GM18499 (cell line): ENCODE measurements at regions not wholly inside any gene's neighbourhood (a gene's known extent, or its start where the extent isn't known, plus 50 kb on each side); places are given as distances from the start of the nearest gene placed in this dataset.
"Not testable (repeated sequence)": the region's sequence is repeated elsewhere in the genome, so short reads cannot be mapped to it uniquely, and the experiment has no call there.

Source experiments
- ATAC-seq: cut with Tn5 transposase; IDR thresholded peaks from one replicate; pipeline ENCODE4 v1.9.1; 2021; ENCODE audit warnings: moderate number of reproducible peaks; ENCODE audit not compliant: insufficient read depth, unreplicated experiment

DNA sequence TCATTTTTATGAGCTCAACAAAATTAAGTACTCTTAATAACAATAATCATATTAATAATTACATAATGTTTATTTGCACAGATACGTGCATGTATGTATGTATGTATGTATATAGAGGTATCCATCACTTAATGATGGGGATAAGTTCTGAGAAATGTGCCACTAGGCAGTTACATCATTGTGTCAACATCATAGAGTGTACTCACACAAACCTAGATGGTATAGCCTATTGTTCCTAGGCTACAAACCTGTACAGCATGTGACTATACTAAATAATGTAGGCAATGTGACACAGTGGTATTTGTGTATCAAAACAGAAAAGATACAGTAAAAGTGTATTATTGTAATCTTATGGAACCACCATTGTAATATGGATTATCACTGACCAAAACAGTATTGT is 874.7 kb upstream of the GBE1 start:
- no peak for ATAC-seq

DNA sequence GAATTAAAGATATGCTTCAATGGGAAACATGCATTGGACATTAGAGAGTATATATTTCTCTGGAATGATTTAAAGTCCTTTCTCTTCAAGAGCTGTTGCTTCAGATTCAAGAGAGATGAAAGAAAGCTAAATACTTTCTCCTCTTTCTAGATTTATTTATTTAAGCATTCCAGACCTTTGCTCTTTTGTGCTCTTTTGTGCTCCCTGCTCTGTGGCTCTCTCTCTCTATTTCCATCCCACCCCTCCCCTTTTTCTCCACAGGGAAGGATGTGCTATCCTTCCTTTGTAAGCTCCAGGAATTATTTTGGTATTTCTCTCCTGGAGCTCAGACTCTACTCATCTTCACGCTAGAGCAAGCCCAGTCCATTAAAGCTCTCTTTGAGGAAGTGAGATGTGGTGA is 871.9 kb upstream of the GBE1 start:
- ATAC-seq: no peak

DNA sequence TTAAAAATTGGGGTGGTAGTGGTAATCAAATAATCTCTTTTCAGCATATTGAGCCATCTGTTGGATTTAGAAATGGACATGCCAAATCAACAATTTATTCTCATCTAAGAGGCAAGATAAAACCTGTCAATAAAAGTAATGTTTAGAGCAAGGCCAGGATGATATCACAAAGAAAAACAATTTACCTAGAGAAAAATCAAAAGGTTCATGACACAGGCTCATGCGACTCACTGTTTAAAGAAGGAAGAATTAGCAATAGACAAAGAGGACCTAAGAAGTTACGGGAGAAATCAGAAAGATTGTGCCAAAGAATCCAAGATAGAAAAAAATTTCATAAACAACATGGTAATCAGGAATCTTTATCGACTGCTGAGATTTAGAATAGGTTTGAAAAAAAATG is 868.5 kb upstream of the GBE1 start:
- no peak for ATAC-seq

DNA sequence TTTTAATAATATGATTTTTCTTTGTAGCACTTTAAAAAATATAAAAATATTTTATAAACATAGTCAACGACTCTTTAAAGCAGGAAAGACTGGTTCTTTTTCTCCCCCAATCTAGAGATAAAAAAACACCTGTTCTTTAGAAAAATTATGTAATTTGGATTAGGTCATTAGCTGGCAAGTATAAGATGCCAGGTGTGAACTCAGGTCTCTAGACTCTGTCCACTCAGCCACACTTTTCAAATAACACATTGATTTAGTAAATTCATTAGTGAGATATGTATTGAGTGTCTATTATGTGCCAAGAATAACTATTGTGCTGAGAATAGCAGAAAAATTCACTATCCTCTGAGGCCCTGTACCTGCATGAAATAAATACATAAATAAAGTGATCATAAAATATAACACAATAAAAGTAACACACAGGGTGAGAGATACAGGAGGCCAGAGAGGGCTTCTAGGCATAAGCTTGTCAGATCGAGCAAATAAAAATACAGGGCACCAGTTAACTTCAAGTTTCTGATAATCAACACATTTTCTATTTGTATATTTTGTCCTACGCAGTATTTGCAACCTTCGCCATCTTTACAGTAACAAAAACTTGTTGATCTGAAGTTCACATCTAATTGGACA is 867.1 kb upstream of the GBE1 start:
- no peak for ATAC-seq

DNA sequence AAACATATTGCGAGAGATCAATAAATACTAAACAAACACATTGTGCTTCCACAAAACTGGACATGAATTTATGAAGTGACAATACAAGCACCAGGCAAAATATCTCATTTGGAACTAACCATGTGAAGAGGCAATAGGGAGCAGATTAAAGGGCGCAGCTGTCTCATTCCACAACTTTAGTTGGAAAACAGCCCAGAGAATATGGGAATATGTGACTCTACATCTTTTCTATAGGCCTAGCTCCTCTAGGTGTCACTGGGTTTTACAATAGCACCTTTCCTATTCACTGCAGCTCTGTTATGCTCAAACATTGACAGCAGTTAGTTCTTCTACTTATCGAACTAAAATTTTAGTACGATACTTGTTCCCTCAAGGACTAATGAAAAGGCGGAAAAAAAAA is 866.3 kb upstream of the GBE1 start:
- ATAC-seq: no peak

DNA sequence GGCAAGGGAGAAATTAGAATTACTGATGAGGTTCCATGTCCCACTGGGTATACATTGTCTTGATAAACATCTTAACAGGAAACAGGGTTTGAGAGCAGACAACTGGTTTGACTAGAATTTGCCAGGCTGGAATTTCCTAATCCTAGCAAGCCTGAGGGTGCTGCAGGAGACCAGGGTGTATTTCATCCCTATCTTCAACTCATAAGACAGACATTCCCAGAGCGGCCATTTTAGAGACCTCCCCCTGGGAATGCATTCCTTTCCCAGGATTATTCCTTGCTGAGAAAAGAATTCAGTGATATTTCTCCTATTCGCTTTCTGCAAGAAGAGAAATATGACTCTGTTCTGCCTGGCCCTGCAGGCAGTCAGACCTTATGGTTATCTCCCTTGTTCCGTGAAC is 859.3 kb upstream of the GBE1 start:
- not testable (repeated sequence) for ATAC-seq

DNA sequence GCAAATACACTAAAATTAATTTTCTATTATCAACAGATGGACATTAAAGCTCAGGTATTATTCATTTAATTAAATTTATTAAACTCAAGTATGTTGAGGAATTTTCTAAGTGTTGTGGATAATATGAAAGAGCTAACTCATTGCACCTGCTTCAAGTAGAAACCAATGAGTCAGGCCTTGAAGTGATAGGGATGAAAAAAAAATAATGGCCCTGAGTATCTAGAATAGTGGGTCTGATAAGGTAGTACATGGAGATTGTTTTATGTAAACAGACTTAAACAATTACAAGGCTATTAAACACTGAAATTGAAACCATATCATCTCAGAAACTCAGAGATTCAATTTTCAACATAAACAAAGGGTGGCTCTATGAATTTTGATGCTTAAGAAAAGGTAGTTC is 857.1 kb upstream of the GBE1 start:
- no peak for ATAC-seq

DNA sequence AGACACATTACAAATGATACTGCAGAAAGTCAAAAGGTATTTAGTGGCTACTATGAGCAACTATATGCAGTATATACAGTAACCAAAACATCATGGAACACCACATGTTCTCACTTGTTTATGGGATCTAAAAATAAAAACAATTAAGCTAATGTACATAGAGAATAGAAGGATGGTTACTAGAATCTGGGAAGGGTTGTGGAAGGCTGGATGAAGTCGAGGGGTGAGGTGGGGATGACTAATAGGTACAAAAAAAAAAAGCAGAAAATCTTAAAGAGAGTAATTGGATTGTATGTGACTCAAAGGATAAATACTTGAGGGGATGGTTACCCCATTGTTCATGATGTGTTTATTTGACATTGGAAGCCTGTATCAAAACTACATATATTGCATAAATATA is 848.8 kb upstream of the GBE1 start:
- ATAC-seq: no peak

DNA sequence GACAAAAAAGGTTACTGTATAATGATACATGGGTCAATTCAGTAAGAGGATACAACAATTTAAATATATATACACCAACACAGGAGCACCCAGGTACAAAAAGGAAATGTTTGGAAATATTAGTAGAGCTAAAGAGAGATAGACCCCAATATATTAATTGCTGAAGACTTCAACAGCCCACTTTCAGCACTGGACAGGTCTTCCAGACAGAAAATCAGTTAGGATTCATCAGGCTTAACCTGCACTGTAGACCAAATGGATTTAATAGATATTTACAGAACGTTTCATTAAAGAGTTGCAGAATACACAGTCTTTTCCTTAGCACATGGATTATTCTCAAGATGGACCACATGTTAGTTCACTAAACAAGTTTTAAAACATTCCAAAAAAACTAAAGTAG is 845.9 kb upstream of the GBE1 start:
- ATAC-seq: no peak

DNA sequence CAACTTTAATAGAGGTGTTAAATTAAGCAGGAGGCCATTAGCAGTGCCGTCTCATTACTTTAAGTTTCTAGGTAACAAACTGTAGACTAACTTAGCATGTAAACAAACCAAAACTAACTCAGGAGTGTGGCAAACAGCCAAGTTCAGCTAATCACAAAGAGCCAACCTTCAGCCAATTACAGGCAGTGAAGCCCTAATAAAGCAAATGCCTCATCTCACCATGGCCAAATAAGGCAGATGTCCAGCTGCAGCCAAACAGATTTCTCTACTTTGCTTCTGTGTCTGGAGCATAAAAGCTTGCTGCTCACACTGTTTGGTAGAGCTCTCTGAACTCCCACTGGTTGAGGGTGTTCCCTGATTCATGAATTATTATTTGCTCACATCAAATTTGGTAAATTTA is 835.4 kb upstream of the GBE1 start:
- no peak for ATAC-seq

DNA sequence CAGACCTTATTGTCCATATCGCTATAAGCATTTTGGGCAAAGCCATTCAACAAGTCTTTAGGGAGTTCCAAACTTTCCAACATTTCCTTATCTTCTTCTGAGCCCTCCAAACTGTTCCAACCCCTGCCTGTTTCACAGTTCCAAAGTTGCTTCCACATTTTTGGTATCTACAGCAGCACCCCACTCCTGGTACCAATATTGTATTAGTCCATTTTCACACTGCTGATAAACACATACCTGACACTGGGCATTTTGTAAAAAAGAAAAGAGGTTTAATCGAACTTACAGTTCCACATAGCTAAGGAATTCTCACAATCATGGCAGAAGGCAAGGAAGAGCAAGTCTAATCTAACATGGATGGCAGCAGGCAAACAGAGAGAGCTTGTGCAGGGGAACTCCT is 834.1 kb upstream of the GBE1 start:
- no peak for ATAC-seq

DNA sequence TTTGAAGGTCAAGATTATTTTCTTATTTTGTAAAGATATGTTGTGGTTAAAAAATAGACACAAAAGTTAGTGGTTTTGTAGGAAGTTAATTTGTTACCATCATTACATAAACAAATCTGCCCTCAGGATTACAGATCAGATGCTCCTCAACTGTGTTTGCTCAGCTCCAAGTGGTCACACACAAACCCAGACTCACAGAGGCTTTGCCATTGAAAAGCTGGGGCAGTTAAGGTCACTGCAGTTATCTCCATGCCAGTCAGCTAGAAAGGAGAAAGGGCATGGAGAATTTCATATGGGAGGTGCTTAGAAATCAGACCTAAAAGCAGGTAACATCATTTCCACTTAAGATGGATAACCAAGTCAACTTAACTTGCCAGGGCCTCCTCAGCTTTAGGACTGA is 825.7 kb upstream of the GBE1 start:
- no peak for ATAC-seq

DNA sequence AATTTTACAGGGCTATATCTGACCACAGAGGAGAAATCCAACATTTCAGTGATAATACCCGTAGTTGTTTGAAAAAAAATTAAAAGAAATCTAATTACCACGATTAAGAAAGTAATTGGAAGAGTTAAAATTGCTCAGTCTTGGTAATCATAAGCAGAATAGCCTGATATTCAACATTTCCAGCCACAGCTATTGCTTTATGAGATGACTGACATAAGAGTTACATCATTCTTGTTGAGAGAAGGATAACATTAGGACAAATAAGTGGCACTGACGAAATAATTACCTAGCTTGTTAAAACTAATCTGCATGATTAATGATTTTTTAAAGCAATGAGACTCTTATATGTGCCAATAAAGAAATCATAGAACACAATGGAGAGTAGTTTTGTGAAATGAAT is 825.0 kb upstream of the GBE1 start:
- no peak for ATAC-seq

DNA sequence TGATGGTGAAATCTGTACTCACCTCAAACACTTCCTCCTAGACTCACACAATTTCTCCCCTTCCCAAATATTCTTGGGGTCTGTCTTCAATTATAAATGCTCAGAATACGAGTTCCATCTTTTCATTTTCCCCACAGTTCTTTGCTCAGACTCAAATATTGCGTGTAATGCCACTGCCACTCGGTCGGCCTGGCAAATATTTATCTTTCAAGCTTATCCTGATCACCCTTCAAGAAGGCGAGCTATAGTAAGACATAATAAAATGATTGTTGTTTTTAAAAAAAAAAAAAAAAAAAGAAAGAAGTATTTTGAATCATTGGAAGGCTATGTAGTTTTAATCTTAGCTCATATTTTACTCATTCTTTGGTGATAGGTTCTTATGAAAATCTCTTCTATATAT is 824.6 kb upstream of the GBE1 start:
- not testable (repeated sequence) for ATAC-seq

DNA sequence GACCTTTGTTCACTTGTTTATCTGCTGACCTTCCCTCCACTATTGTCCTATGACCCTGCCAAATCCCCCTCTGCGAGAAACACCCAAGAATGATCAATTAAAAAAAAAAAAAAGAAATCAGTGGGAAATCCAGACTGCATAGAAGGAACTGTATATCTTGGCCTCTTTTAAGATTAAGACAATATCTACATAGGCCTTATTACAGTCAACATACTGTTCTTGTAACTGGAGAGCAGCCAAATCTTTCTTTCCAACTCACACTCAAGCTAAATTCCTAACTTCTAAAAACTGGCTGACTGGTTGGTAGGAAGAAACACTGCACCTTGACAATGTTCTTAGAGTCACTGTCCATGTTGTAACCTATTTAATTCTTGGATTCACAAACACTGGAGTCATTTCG is 824.1 kb upstream of the GBE1 start:
- ATAC-seq: not testable (repeated sequence)

DNA sequence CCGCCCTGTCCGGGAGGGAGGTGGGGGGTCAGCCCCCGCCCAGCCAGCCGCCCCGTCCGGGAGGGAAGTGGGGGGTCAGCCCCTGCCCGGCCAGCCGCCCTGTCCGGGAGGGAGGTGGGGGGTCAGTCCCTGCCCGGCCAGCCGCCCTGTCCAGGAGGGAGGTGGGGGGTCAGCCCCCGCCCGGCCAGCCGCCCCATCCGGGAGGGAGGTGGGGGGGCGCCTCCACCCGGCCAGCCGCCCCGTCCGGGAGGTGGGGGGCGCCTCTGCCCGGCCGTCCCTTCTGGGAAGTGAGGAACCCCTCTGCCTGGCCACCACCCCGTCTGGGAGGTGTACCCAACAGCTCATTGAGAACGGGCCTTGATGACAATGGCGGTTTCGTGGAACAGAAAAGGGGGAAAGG is 823.4 kb upstream of the GBE1 start:
- ATAC-seq: not testable (repeated sequence)

DNA sequence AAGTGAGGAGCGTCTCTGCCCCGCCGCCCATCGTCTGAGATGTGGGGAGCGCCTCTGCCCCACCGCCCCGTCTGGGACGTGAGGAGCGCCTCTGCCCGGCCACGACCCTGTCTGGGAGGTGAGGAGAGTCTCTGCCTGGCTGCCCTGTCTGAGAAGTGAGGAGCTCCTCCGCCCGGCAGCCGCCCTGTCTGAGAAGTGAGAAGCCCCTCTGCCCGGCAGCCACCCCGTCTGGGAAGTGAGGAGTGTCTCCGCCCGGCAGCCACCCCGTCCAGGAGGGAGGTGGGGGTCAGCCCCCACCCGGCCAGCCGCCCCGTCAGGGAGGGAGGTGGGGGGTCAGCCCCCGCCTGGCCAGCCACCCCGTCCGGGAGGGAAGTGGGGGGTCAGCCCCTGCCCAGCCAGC is 823.0 kb upstream of the GBE1 start:
- not testable (repeated sequence) for ATAC-seq

DNA sequence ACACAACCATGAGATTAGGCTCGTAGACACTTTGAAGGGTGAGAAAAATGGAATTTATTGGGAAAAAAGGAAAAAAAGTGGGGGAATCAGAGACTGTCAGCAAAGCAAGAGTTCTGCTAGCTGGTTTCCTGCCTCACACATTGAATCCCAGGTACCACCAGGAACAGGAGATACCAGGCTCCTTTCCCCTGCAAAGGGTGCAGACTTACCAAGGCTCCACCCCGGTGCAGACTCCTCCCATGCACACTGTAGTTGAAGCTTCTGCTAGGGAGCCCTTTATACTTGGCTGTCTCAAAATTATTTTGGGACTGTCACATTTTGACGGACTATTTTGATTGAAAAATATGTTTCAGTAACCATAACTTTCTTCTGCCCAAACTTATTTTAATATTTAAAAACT is 819.9 kb upstream of the GBE1 start:
- no peak for ATAC-seq

DNA sequence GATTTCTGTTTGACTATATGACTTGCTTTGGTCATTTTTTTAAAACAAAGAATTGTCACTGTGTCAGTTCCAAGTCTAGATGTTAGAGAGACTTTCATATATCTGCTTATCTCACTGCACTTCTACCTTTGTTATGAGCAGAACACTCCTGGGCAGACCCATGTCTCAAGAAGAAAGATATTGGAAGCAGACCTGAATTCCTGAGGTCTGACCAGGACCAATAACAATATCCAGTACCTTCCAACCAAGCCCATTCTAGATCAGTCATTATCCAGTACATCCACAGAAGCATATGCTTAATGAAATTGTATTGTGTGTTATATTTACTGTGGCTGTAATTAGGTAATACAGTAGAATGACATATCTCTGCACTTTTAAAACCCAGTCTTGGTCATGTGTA is 811.3 kb upstream of the GBE1 start:
- ATAC-seq: no peak

DNA sequence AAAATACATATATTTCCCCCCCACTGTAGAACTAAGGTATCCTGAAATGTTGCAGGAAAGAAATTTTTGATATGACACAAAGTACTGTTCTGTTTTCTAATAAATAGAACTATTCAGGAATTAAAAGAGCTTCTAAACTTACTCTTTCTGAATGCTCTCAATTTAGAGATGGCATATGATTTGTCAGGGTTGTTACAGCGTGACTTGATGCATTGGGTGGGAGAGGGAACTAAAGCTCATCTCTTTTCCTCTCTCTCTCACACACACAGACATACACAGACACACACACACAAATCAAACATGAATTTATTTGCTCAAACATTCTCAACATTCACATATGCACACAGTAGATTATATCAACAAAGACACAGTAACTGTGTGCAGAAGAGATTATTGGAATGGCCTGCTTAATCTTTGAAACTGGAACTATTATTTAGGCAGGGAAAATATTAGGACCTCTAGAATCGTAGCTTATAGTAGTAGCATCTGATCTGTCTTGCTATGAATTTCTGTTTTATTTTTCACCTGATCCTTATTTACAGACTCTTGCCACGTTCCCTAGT is 807.4 kb upstream of the GBE1 start:
- ATAC-seq: no peak

DNA sequence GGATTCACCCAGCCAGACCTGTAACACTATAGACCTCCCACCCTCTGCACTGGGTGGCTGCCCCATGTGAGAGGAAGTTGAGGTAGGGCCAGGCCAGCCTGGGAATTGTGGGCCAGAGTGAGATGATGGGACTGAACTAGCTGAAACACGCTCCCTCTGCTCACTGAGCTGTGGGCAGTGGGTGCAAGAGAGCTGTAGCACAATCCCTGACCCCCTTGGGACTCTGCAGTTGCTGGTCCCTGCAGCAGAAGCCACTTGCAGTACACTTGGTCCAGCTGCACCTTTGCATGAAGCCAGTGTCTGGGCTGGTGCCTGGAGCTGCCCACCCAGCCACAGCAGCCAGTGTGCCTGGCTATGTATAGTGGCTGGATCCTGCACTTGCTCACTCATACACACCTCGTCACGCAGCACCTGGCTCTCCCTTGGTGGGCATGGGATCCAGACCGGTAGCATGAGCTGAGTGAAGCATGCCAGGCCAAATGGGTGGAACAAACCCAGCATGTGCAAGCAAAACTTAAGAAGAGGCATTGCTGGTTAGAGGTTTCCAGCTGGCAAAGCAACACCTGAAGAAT is 805.7 kb upstream of the GBE1 start:
- ATAC-seq: no peak

DNA sequence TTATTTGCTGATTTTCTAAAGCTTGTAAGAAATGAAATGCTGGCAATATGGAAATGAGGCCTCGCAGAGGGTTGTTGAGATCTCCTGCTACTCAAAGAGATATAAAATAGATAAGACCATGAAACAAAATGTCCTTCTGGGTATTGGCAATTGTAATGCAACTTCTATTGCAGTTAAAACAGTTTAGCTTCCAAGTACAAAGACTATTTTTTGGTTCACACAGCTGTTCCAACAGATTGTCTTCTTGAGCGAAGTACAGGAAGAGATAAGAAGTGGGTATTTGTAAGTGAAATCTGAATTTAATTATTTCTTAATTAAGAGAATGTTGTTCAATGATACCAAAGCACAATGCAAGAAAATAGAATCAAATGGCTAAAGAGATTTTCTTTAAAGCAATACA is 801.5 kb upstream of the GBE1 start:
- no peak for ATAC-seq
